H1 (cell line): ENCODE measurements at regions not wholly inside any gene's neighbourhood (a gene's known extent, or its start where the extent isn't known, plus 50 kb on each side); places are given as distances from the start of the nearest gene placed in this dataset.

Experiments used
- CTCF ChIA-PET: fragments of 300-600 bp; sonication (Branson Sonifier 250); formaldehyde crosslinking; loops from one replicate; lab custom pipeline; 2021; ENCODE audit not compliant: partially characterized antibody; lab: Charles Lee
- POLR2A ChIA-PET: fragments of 300-600 bp; sonication (Branson Sonifier 250); formaldehyde crosslinking; loops from one replicate; lab custom pipeline; 2021; ENCODE audit warnings: inconsistent platforms; ENCODE audit not compliant: partially characterized antibody; lab: Charles Lee
- DNase-seq, 2 experiments: peaks; one replicate each; pipeline versions ENCODE4 v3.0.0 to v3.0.0-alpha.2; 2010 to 2022; ENCODE audit warnings: low spot score in 2 of 2, low read depth in 1 of 2, mixed read lengths in 1 of 2
- FAIRE-seq: peaks from 2 replicates; lab custom pipeline; 2011; peaks lifted over from hg19 to GRCh38; lab: Jason Lieb, UNC
- H2AFZ ChIP-seq: 2 replicates; pipeline ENCODE4 v1.8.1; 2012; ENCODE audit warnings: low read length, inconsistent platforms
- H2AK5ac ChIP-seq: 2 replicates; pipeline ENCODE4 v1.6.1; 2013; ENCODE audit warnings: low read depth, low read length
- H2BK120ac ChIP-seq: replicated peaks from 2 replicates; pipeline ENCODE3; 2013; ENCODE audit warnings: low read depth, low read length, inconsistent platforms
- H2BK12ac ChIP-seq: 2 replicates; pipeline ENCODE4 v1.6.1; 2013; ENCODE audit warnings: low read depth, low read length
- H2BK15ac ChIP-seq: 2 replicates; pipeline ENCODE4 v1.6.1; 2013; ENCODE audit warnings: low read length
- H2BK20ac ChIP-seq: 2 replicates; pipeline ENCODE4 v1.6.1; 2013; ENCODE audit warnings: low read length
- H2BK5ac ChIP-seq: 2 replicates; pipeline ENCODE4 v1.6.1; 2013; ENCODE audit warnings: low read depth, low read length
- H3K14ac ChIP-seq: 2 replicates; pipeline ENCODE4 v1.6.1; 2013; ENCODE audit warnings: inconsistent platforms; ENCODE audit not compliant: insufficient read length
- H3K18ac ChIP-seq: 2 replicates; pipeline ENCODE4 v1.6.1; 2013; ENCODE audit warnings: low read length; ENCODE audit errors: extremely low read depth
- H3K23ac ChIP-seq: 2 replicates; pipeline ENCODE4 v1.6.1; 2013; ENCODE audit warnings: inconsistent platforms; ENCODE audit not compliant: insufficient read length
- H3K23me2 ChIP-seq: 2 replicates; pipeline ENCODE4 v1.6.1; 2013; ENCODE audit warnings: low read depth, low read length
- H3K27ac ChIP-seq: 2 replicates; pipeline ENCODE4 v1.6.1; 2011; ENCODE audit warnings: low read depth, low read length, inconsistent platforms
- H3K27me3 ChIP-seq, 4 experiments: replicated peaks in 1 of 4; 1 replicate in 1 of 4; 2 replicates in 3 of 4; pipeline versions ENCODE4 v1.6.1 to v1.8.1; 2011 to 2013; ENCODE audit warnings: low read length in 3 of 4, mild to moderate bottlenecking in 3 of 4, inconsistent platforms in 2 of 4, mixed read lengths in 2 of 4, moderate library complexity in 1 of 4; ENCODE audit not compliant: control insufficient read depth in 3 of 4, insufficient read depth in 3 of 4; ENCODE audit errors: extremely low read depth in 1 of 4
- H3K36me3 ChIP-seq, 4 experiments: 2 replicates each; pipeline versions ENCODE4 v1.6.1 to v1.8.1; 2011 to 2013; ENCODE audit warnings: mild to moderate bottlenecking in 4 of 4, low read length in 3 of 4, moderate library complexity in 2 of 4, control low read depth in 1 of 4, inconsistent platforms in 1 of 4; ENCODE audit not compliant: insufficient read depth in 4 of 4, control insufficient read depth in 2 of 4
- H3K4ac ChIP-seq: replicated peaks from 2 replicates; pipeline ENCODE3; 2013; ENCODE audit warnings: low read length, low read depth, mixed read lengths, inconsistent platforms; ENCODE audit not compliant: insufficient read length
- H3K4me1 ChIP-seq, 4 experiments: replicated peaks in 1 of 4; 1 replicate in 1 of 4; 2 replicates in 3 of 4; pipeline versions ENCODE4 v1.6.1 to v1.8.1; 2011 to 2013; ENCODE audit warnings: low read length in 3 of 4, inconsistent platforms in 2 of 4, mixed read lengths in 1 of 4; ENCODE audit not compliant: insufficient read depth in 4 of 4, control insufficient read depth in 3 of 4
- H3K4me2 ChIP-seq, 2 experiments: 2 replicates each; pipeline versions ENCODE4 v1.6.1 to v1.8.1; 2011 to 2013; ENCODE audit warnings: low read depth in 2 of 2, low read length in 2 of 2, control low read depth in 1 of 2, inconsistent platforms in 1 of 2, mild to moderate bottlenecking in 1 of 2; ENCODE audit not compliant: insufficient read depth in 1 of 2
- H3K4me3 ChIP-seq, 4 experiments: fragments of 200-600, 300-600 bp in 1 of 4; sonication (generic), shearing (Covaris generic), sonication (Bioruptor Twin) in 1 of 4; 2 replicates each; pipeline versions ENCODE4 v1.5.1 to v1.8.1; 2011 to 2016; ENCODE audit warnings: low read length in 4 of 4, low read depth in 3 of 4, control low read depth in 2 of 4, inconsistent platforms in 2 of 4, mild to moderate bottlenecking in 2 of 4, mixed read lengths in 1 of 4, moderate library complexity in 1 of 4; ENCODE audit not compliant: insufficient read depth in 2 of 4; ENCODE audit errors: extremely low read depth in 1 of 4
- H3K56ac ChIP-seq: replicated peaks from 2 replicates; pipeline ENCODE3; 2013; ENCODE audit warnings: low read depth, mild to moderate bottlenecking, mixed read lengths, low read length, inconsistent platforms; ENCODE audit not compliant: insufficient read length
- H3K79me1 ChIP-seq: 2 replicates; pipeline ENCODE4 v1.6.1; 2013; ENCODE audit warnings: low read depth, low read length, control low read depth
- H3K79me2 ChIP-seq, 2 experiments: 2 replicates each; pipeline versions ENCODE4 v1.6.1 to v1.8.1; 2012 to 2013; ENCODE audit warnings: low read length in 2 of 2, mild to moderate bottlenecking in 2 of 2, inconsistent platforms in 1 of 2; ENCODE audit not compliant: insufficient read depth in 2 of 2, control insufficient read depth in 1 of 2
- H3K9ac ChIP-seq, 4 experiments: replicated peaks in 1 of 4; 1 replicate in 1 of 4; 2 replicates in 3 of 4; pipeline versions ENCODE4 v1.6.1 to v1.8.1; 2011 to 2013; ENCODE audit warnings: low read depth in 3 of 4, low read length in 3 of 4, control low read depth in 2 of 4, mild to moderate bottlenecking in 2 of 4, moderate library complexity in 2 of 4, inconsistent platforms in 1 of 4; ENCODE audit errors: extremely low read depth in 1 of 4
- H3K9me3 ChIP-seq, 2 experiments: 2 replicates each; pipeline versions ENCODE4 v1.6.1 to v1.8.1; 2012 to 2013; ENCODE audit warnings: mild to moderate bottlenecking in 2 of 2, moderate library complexity in 2 of 2, control low read depth in 1 of 2, inconsistent platforms in 1 of 2, low read depth in 1 of 2, low read length in 1 of 2, mixed read lengths in 1 of 2; ENCODE audit not compliant: insufficient read depth in 2 of 2
- H4K20me1 ChIP-seq, 2 experiments: replicated peaks in 1 of 2; 2 replicates each; pipeline versions ENCODE3 to v1.8.1; 2011 to 2013; ENCODE audit warnings: inconsistent platforms in 2 of 2, low read length in 2 of 2, mild to moderate bottlenecking in 1 of 2; ENCODE audit not compliant: insufficient read depth in 2 of 2, control insufficient read depth in 1 of 2
- H4K5ac ChIP-seq: 2 replicates; pipeline ENCODE4 v1.6.1; 2013; ENCODE audit warnings: low read length, low read depth, mixed read lengths, inconsistent platforms; ENCODE audit not compliant: insufficient read length
- H4K8ac ChIP-seq: 2 replicates; pipeline ENCODE4 v1.8.0; 2013; ENCODE audit warnings: mild to moderate bottlenecking, moderate library complexity, low read length, inconsistent platforms; ENCODE audit not compliant: insufficient read depth; ENCODE audit errors: extremely low read depth
- H4K91ac ChIP-seq: replicated peaks from 2 replicates; pipeline ENCODE3; 2013; ENCODE audit warnings: low read length, mixed read lengths, inconsistent platforms; ENCODE audit not compliant: insufficient read length
- BACH1 ChIP-seq: IDR thresholded peaks from 2 replicates; pipeline ENCODE4 v1.6.1; 2012; ENCODE audit warnings: low read length, improper control_type of control experiment
- EGR1 ChIP-seq: IDR thresholded peaks from 2 replicates; pipeline ENCODE4 v1.6.1; 2011; ENCODE audit warnings: low read depth, low read length, borderline replicate concordance
- EZH2 ChIP-seq: fragments of 200-600 bp; sonication (generic); IDR thresholded peaks from 2 replicates; pipeline ENCODE4 v1.7.1; 2012; ENCODE audit warnings: low read depth, mild to moderate bottlenecking, moderate library complexity, low read length, inconsistent platforms; ENCODE audit not compliant: severe bottlenecking
- GTF2F1 ChIP-seq: IDR thresholded peaks from 2 replicates; pipeline ENCODE4 v1.6.1; 2012; ENCODE audit warnings: low read depth, low read length, improper control_type of control experiment, borderline replicate concordance
- JUN ChIP-seq: IDR thresholded peaks from 2 replicates; pipeline ENCODE4 v1.6.1; 2011; ENCODE audit warnings: low read depth, mild to moderate bottlenecking, improper control_type of control experiment, low read length
- NANOG ChIP-seq: IDR thresholded peaks from 2 replicates; pipeline ENCODE4 v1.6.1; 2011; ENCODE audit warnings: low read length, low read depth, mild to moderate bottlenecking, inconsistent platforms; ENCODE audit not compliant: insufficient read depth, poor library complexity, severe bottlenecking
- RAD21 ChIP-seq, 2 experiments: IDR thresholded peaks in 1 of 2; conservative IDR thresholded peaks in 1 of 2; 2 replicates each; pipeline ENCODE4 v1.6.1; 2011; ENCODE audit warnings: low read depth in 2 of 2, low read length in 2 of 2, improper control_type of control experiment in 1 of 2, inconsistent platforms in 1 of 2, mild to moderate bottlenecking in 1 of 2, moderate library complexity in 1 of 2
- RFX5 ChIP-seq: IDR thresholded peaks from 2 replicates; pipeline ENCODE4 v1.6.1; 2011; ENCODE audit warnings: low read depth, low read length, improper control_type of control experiment, borderline replicate concordance
- RNF2 ChIP-seq: fragments of 200-900, 300-1000 bp; sonication (generic); IDR thresholded peaks from 2 replicates; pipeline ENCODE4 v1.7.1; 2016; ENCODE audit warnings: borderline replicate concordance, low read depth, mild to moderate bottlenecking, antibody characterized with exemption, low read length; ENCODE audit not compliant: poor library complexity, severe bottlenecking; ENCODE audit errors: missing control alignments
- SIRT6 ChIP-seq: IDR thresholded peaks from one replicate; pipeline ENCODE4 v1.7.1; 2012; ENCODE audit warnings: low read length, inconsistent platforms
- SP2 ChIP-seq: IDR thresholded peaks from 2 replicates; pipeline ENCODE4 v1.6.1; 2012; ENCODE audit warnings: mild to moderate bottlenecking, low read length, inconsistent platforms
- SRF ChIP-seq: IDR thresholded peaks from 2 replicates; pipeline ENCODE4 v1.6.1; 2011; ENCODE audit warnings: mild to moderate bottlenecking, low read depth, low read length, moderate library complexity
- YY1 ChIP-seq: IDR thresholded peaks from 2 replicates; pipeline ENCODE4 v1.6.1; 2011; ENCODE audit warnings: low read depth, mild to moderate bottlenecking, low read length
- WGBS, 2 experiments: shearing (Covaris generic) in 1 of 2; methylation state at CpG; one replicate each; pipeline versions ENCODE4 v1.1.6 to v1.1.7; 2013 to 2015; ENCODE audit warnings: low lambda C conversion rate in 2 of 2, mixed read lengths in 2 of 2, inconsistent platforms in 1 of 2, low coverage in 1 of 2, missing lambda C conversion rate in 1 of 2; ENCODE audit not compliant: insufficient replicate concordance in 2 of 2, insufficient coverage in 1 of 2, insufficient read length in 1 of 2; ENCODE audit errors: extremely low coverage in 1 of 2, missing lambda C conversion rate in 1 of 2; 5-methylcytosine and 5-hydroxymethylcytosine counted together

- no peak overlapping the region for H3K4me2 ChIP-seq
- H2BK15ac ChIP-seq: no peak overlapping the region
- ChIA-PET POLR2A (no interaction called here), CTCF (interaction anchor here (1.3 kb wide), 1 partner anchor 40 kb away, joined by 3 read pairs; no protein-coding TSS in a partner anchor)
- no peaks in the 10 kb centered on the region for H4K20me1 ChIP-seq
- H3K79me1 ChIP-seq: no peaks in the 10 kb centered on the region
- no peak overlapping the region for H3K56ac ChIP-seq
- no peaks in the 10 kb centered on the region for H3K27me3 ChIP-seq
- no peak overlapping the region for H2BK20ac ChIP-seq
- no peak overlapping the region for H3K4ac ChIP-seq
- H4K8ac ChIP-seq: no peak overlapping the region
- H2BK5ac ChIP-seq: no peak overlapping the region
- H3K27ac ChIP-seq: no peak overlapping the region
- no peak overlapping the region for H4K91ac ChIP-seq
- no peak overlapping the region for H3K4me3 ChIP-seq
- H3K23me2 ChIP-seq: no peaks in the 10 kb centered on the region; the same call in 1 of the 2 replicates
- H2BK12ac ChIP-seq: no peak overlapping the region
- H3K9me3 ChIP-seq: no peaks in the 10 kb centered on the region
- no peak overlapping the region for H2BK120ac ChIP-seq
- no peak overlapping the region for H2AK5ac ChIP-seq
- H3K4me1 ChIP-seq: no peaks in the 10 kb centered on the region
- no peak overlapping the region for H2AFZ ChIP-seq
- FAIRE-seq (no peak), DNase-seq (no peak)
- WGBS, 2 experiments: 88% methylated on average over 3 of the region's 3 CpGs; no CpG with 5 or more reads in 1 of the 2 experiments
- no peak overlapping the region for H3K9ac ChIP-seq
- H3K79me2 ChIP-seq: no peaks in the 10 kb centered on the region
- H3K18ac ChIP-seq: no peak overlapping the region
- H4K5ac ChIP-seq: no peak overlapping the region
- no peak overlapping the region for H3K14ac ChIP-seq
- no peak for TF ChIP-seq EZH2
- no peak for TF ChIP-seq BACH1
- no peak for TF ChIP-seq YY1
- TF ChIP-seq SIRT6: no peak
- no peak for TF ChIP-seq GTF2F1
- no peak for TF ChIP-seq RFX5
- TF ChIP-seq NANOG: no peak
- TF ChIP-seq SRF: no peak
- TF ChIP-seq JUN: no peak
- TF ChIP-seq RAD21 (IDR thresholded peaks at IDR 0.05 in 1 of 2, conservative IDR thresholded peaks at IDR 0.05 in 1 of 2; ENCODE audit: low read depth in 2 of 2, low read length in 2 of 2): no peak
- TF ChIP-seq RNF2: no peak
- TF ChIP-seq SP2: no peak
- no peak for TF ChIP-seq EGR1
- no peaks in the 10 kb centered on the region for H3K36me3 ChIP-seq
- no peak overlapping the region for H3K23ac ChIP-seq
These were observed 77.6 kb downstream of the MATN1 start for GRCh38 chr1:30645807-30646206.
